ENCODE measurements at regions not wholly inside any gene's neighbourhood (a gene's known extent, or its start where the extent isn't known, plus 50 kb on each side); places are given as distances from the start of the nearest gene placed in this dataset.

GRCh38 chr4:29970626-29971025 is 749.5 kb upstream of the PCDH7 start:
- TF ChIP-seq RAD21 (IDR thresholded peaks at IDR 0.05; ENCODE audit: low read depth) (peak; percentile 53), ZBTB7A (IDR thresholded peaks at IDR 0.05; ENCODE audit: low read depth) (no peak)

GRCh38 chr4:29972121-29972520 is 748.0 kb upstream of the PCDH7 start:
- no peak for TF ChIP-seq CEBPB (IDR thresholded peaks at IDR 0.05)
- TF ChIP-seq TAF1 (IDR thresholded peaks at IDR 0.05; ENCODE audit: low read depth) = no peak
- TF ChIP-seq ZBTB7A (IDR thresholded peaks at IDR 0.05; ENCODE audit: low read depth) = no peak
- TF ChIP-seq YY1 (IDR thresholded peaks at IDR 0.05; ENCODE audit: low read depth) = no peak
- TF ChIP-seq TCF12 (IDR thresholded peaks at IDR 0.05; ENCODE audit: low read depth) = no peak
- no peak for TF ChIP-seq TEAD4 (IDR thresholded peaks at IDR 0.05)
- no peak for TF ChIP-seq RAD21 (IDR thresholded peaks at IDR 0.05; ENCODE audit: low read depth)
- TF ChIP-seq, protein P1, sequence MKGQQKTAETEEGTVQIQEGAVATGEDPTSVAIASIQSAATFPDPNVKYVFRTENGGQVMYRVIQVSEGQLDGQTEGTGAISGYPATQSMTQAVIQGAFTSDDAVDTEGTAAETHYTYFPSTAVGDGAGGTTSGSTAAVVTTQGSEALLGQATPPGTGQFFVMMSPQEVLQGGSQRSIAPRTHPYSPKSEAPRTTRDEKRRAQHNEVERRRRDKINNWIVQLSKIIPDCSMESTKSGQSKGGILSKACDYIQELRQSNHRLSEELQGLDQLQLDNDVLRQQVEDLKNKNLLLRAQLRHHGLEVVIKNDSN (IDR thresholded peaks at IDR 0.05) = no peak
- no peak for TF ChIP-seq EP300 (IDR thresholded peaks at IDR 0.05; ENCODE audit: borderline replicate concordance)
- no peak for TF ChIP-seq NFIC (IDR thresholded peaks at IDR 0.05)
- no peak for TF ChIP-seq FOXM1 (IDR thresholded peaks at IDR 0.05; ENCODE audit: borderline replicate concordance, low read depth)
- TF ChIP-seq EGR1 (IDR thresholded peaks at IDR 0.05) = no peak
- no peak for TF ChIP-seq MAX (IDR thresholded peaks at IDR 0.05)
- TF ChIP-seq CREB1 (IDR thresholded peaks at IDR 0.05; ENCODE audit: low read depth) = no peak
- TF ChIP-seq, protein P2, sequence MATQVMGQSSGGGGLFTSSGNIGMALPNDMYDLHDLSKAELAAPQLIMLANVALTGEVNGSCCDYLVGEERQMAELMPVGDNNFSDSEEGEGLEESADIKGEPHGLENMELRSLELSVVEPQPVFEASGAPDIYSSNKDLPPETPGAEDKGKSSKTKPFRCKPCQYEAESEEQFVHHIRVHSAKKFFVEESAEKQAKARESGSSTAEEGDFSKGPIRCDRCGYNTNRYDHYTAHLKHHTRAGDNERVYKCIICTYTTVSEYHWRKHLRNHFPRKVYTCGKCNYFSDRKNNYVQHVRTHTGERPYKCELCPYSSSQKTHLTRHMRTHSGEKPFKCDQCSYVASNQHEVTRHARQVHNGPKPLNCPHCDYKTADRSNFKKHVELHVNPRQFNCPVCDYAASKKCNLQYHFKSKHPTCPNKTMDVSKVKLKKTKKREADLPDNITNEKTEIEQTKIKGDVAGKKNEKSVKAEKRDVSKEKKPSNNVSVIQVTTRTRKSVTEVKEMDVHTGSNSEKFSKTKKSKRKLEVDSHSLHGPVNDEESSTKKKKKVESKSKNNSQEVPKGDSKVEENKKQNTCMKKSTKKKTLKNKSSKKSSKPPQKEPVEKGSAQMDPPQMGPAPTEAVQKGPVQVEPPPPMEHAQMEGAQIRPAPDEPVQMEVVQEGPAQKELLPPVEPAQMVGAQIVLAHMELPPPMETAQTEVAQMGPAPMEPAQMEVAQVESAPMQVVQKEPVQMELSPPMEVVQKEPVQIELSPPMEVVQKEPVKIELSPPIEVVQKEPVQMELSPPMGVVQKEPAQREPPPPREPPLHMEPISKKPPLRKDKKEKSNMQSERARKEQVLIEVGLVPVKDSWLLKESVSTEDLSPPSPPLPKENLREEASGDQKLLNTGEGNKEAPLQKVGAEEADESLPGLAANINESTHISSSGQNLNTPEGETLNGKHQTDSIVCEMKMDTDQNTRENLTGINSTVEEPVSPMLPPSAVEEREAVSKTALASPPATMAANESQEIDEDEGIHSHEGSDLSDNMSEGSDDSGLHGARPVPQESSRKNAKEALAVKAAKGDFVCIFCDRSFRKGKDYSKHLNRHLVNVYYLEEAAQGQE (IDR thresholded peaks at IDR 0.05; ENCODE audit: low read depth) = no peak

DNA sequence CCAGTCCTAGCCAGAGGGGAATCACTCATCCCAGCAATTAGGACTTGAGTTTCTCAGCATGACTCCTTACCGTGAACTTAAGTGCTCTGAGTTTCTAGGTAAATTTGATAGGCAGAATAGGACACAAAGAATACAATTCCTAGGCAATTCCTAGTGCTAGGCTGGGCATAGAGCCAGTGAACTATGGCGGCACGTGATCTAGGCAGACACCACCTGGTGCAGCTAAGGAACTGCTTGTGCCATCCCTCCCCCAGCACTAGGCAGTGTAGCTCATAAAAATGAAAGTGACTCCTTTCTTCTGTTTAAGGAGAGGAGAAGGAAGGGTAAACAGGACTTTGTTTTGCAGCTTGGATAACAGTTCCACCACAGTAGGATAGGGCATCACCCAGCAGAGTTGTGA is 736.3 kb upstream of the PCDH7 start:
- no peak for TF ChIP-seq YY1 (IDR thresholded peaks at IDR 0.05; ENCODE audit: low read depth)
- TF ChIP-seq, protein P1 (IDR thresholded peaks at IDR 0.05) = peak; percentile 71

DNA sequence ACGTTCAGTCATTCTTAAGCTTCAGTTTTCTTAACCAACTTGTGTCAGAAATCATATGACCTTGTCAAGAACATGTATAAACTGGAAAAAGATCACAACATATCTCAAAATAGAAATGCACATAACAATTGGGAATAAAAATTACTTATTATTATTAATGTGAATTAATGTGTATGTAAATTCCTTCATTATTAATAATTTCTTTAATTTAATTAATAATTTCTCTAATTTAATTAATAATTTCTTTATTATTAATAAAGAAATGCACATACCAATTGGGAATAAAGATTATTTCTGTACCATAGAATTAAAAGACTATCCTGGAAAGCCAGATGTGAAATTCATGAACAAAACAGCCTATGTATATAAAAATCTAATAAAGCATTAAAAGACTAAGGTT is 718.5 kb upstream of the PCDH7 start:
- TF ChIP-seq MAX (IDR thresholded peaks at IDR 0.05) (no peak), TAF1 (IDR thresholded peaks at IDR 0.05; ENCODE audit: low read depth) (no peak), TCF12 (IDR thresholded peaks at IDR 0.05; ENCODE audit: low read depth) (no peak)

- TF ChIP-seq TAF1 (IDR thresholded peaks at IDR 0.05; ENCODE audit: low read depth) (no peak), CREB1 (IDR thresholded peaks at IDR 0.05; ENCODE audit: low read depth) (no peak), YY1 (IDR thresholded peaks at IDR 0.05; ENCODE audit: low read depth) (no peak), RAD21 (IDR thresholded peaks at IDR 0.05; ENCODE audit: low read depth) (no peak), MAX (IDR thresholded peaks at IDR 0.05) (no peak), EP300 (IDR thresholded peaks at IDR 0.05; ENCODE audit: borderline replicate concordance) (no peak), EGR1 (IDR thresholded peaks at IDR 0.05) (no peak), TEAD4 (IDR thresholded peaks at IDR 0.05) (no peak), CEBPB (IDR thresholded peaks at IDR 0.05) (no peak)
- TF ChIP-seq, protein P2 (IDR thresholded peaks at IDR 0.05; ENCODE audit: low read depth) = no peak
Measured at GRCh38 chr4:30002341-30002740, 717.8 kb upstream of the PCDH7 start.

DNA sequence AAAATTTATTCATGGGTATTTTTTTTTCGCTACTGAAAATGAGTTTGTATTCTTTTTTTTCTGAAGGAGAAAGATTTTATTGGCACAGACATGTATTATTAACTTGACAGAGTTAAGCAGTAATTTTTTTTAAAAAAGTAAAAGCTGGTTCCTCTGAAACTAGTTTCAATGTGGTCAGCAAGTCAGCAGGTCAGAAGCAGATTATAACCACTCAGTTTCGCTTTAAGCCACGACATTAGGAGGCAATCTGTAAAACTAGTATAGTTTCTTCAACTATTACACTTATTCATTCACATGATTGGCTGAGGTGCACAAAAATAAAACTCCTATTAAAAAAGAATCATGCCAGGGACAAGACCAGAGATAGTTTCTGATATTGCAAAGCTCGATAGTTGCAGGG is 714.2 kb upstream of the PCDH7 start:
- TF ChIP-seq NFIC (IDR thresholded peaks at IDR 0.05) (no peak), MAX (IDR thresholded peaks at IDR 0.05) (no peak), TEAD4 (IDR thresholded peaks at IDR 0.05) (no peak), CEBPB (IDR thresholded peaks at IDR 0.05) (no peak), EGR1 (IDR thresholded peaks at IDR 0.05) (no peak), TAF1 (IDR thresholded peaks at IDR 0.05; ENCODE audit: low read depth) (no peak), RAD21 (IDR thresholded peaks at IDR 0.05; ENCODE audit: low read depth) (no peak), CREB1 (IDR thresholded peaks at IDR 0.05; ENCODE audit: low read depth) (no peak), FOXM1 (IDR thresholded peaks at IDR 0.05; ENCODE audit: borderline replicate concordance, low read depth) (no peak), ZBTB7A (IDR thresholded peaks at IDR 0.05; ENCODE audit: low read depth) (no peak), EP300 (IDR thresholded peaks at IDR 0.05; ENCODE audit: borderline replicate concordance) (no peak), YY1 (IDR thresholded peaks at IDR 0.05; ENCODE audit: low read depth) (no peak), TCF12 (IDR thresholded peaks at IDR 0.05; ENCODE audit: low read depth) (no peak)
- TF ChIP-seq, protein P1 (IDR thresholded peaks at IDR 0.05) = no peak
- TF ChIP-seq, protein P2 (IDR thresholded peaks at IDR 0.05; ENCODE audit: low read depth) = no peak

Measured in Ishikawa (cell line).